ENCODE measurements at regions not wholly inside any gene's neighbourhood (a gene's known extent, or its start where the extent isn't known, plus 50 kb on each side); places are given as distances from the start of the nearest gene placed in this dataset.

DNA sequence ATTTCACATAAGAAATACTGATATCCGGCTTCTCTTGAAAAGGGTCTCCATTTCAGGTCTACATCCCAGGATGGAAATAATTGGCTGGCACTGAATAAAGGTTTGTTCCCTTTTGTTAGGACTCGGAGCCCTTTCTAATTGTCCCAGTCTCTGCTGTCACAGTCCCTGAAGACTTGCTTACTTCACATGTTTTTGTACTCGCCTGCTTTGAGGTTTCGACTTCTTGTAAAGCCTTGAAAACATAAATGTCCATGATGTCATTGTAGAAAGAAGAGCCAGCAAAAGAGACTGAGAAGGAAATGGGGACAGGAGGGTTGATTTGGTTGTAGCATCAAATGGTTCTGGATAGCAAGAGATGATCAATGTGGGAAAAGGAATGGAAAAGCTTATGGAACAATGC is 963.4 kb upstream of the SEMA6D start:
- DNase-seq = no peak

GRCh38 chr15:46763091-46763490 is 954.2 kb upstream of the SEMA6D start:
- DNase-seq = no peak

- no peak for DNase-seq
Observed at GRCh38 chr15:46764851-46765250, 952.5 kb upstream of the SEMA6D start.

- no peak for DNase-seq
Observed at GRCh38 chr15:46766021-46766420, 951.3 kb upstream of the SEMA6D start.

DNA sequence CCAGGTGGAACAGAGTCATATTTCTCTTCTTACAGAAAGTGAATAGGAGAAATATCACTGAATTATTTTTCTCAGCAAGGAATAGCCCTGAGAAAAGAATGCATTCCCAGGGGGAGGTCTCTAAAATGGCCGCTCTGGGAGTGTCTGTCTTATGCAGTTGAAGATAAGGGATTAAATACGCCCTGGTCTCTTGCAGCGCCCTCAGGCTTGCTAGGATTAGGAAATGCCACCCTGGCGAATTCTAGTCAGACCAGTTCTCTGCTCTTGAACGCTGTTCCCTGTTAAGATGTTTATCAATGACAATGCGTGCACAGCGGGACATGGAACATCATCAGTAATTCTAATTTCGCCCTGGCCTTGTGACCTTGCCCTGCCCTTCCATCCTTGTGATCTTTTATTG is 949.0 kb upstream of the SEMA6D start:
- DNase-seq = no peak

DNA sequence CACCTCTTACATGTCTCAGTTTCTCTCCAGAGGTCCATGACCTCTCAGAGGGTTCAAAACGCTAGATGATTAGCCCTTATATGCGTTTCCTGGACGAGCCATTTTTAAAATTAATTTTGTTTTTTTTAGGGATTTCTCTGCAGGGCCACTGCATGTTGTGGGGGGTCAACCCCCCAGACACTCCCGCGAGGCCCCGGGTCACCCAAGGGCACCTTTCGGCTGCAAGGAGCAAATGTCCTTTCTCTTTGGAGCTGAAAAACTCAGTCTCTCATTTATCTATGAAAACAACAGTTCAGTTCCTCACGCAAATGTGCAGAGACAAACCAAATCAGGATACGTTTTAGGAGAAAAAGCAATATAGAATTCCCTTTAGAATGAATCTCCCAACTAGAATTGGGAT is 944.3 kb upstream of the SEMA6D start:
- no peak for DNase-seq

- DNase-seq = no peak
Observed at GRCh38 chr15:46778876-46779275, 938.4 kb upstream of the SEMA6D start.

DNA sequence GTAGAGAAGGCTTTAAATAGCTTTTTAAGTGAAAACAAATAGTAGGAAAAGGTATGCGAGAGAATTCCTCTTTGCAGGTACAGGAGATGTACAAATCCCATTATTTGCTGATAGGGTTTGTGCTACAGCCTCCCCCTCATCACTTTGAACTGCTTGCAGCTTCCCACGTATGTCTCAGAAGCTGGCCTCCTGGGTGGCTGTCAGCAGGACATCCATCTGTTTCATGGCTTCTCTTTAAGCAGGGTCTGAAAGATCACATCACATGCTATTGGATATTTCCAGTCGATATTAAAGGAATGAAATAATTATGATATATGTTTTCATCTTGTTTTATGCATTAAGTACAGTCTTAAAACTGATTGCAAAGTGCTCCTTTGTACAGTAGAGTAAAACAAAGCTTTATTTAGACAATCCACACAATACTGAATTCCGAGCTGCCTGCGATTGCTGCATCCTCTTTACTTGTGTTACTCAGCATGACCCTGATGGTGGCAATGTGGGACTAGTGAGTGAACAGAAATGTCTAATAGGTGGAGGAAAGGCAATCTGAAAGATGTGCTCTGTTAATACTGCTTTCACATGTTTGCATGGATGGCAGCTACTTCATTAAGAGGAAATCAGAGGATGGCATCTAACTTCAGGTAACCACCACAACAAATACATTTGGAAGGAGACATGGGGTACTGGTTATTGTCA is 930.6 kb upstream of the SEMA6D start:
- no peak for DNase-seq

DNA sequence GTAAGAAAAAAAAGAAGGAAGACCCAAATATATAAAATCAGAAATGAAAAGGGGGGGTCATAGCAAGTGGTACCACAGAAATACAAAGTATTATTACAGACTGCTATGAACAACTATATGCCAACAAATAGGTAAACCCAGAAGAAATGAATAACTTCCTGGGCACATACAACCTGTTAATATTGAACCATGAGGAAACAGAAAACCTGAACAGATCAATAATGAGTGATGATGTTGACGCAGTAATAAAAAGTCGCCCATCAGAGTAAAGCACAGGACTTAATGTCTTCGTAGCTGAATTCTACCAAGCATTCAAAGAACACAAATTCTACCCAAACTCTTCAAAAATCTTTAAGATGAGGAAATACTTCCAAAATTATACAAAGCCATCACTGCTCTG is 921.6 kb upstream of the SEMA6D start:
- no peak for DNase-seq

DNA sequence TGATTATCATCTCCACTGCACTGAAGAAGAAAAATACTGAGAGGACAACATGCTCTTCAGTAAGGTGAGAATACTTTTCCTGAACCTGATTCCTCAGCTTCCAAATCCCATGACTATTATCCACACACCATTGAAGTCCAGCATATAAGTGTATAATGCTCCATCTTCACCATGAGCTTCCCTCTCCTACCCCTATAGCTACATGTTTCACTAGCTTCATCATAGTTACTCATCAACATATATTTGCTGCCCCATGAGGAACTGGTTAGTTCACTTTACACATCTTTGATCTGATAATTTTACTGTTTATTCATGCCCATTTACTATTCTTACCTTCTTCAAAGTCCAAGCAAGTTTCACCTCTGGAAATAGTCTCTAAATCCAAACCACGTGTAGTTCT is 908.5 kb upstream of the SEMA6D start:
- DNase-seq = no peak

- DNase-seq = no peak
Observed at GRCh38 chr15:46815240-46815639, 902.1 kb upstream of the SEMA6D start.

DNA sequence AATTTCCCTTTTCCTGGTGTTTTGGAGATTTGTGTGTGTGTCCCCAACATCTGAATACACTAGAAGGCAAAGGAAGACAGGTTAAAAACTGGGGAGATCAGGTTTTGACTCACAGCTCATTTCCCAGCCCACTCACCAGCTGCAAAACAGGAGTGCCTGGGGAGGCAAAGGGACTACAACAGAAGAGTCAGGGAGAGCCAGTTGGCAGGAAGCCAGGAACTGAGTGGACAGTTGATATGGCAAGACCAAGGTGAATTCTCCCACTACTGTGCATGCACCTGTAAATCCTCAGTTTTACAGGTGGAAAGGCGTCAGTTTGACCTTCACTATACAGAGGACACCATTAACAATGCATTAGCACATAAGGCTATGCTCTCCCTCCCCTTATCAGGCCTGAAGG is 901.5 kb upstream of the SEMA6D start:
- no peak for DNase-seq

DNA sequence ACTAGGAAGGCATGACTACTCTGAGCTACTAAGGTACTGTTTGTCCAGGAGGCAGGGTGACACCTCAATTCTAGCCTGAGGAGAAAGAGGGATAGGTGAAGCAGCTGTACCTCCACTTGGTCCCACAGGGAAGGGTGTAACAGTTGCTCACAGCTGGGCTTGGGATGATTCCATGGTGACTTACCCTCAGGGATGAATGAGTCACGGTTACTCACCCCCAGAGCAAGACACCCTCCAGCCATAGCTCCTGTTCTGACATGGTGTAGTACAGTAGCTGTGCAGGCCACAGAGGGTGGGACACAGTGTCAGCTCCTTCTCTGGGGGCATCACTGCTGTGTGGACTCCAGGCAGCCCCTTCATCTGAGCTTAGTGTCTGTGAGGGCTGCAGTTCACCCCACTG is 868.6 kb upstream of the SEMA6D start:
- no peak for DNase-seq

- no peak for DNase-seq
Observed at GRCh38 chr15:46853600-46853999, 863.7 kb upstream of the SEMA6D start.

DNA sequence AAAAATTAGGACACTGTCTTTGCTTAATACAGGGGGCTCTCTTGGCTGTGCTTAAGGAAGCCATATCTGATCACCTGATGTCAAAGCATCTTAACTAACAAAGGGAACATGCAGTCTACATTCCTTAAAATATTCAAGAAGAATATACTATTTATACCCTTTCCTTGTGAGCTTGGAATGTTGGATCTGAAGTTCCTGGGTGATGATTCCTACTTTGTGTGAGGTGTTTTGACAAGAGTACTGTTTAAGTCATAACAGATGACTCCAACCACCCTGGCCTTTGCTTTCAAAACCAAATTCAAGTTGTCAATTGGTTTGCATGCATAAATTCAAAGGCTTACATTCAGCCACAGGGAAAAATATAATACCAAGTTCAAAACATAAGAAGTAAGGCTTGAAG is 862.7 kb upstream of the SEMA6D start:
- no peak for DNase-seq

DNA sequence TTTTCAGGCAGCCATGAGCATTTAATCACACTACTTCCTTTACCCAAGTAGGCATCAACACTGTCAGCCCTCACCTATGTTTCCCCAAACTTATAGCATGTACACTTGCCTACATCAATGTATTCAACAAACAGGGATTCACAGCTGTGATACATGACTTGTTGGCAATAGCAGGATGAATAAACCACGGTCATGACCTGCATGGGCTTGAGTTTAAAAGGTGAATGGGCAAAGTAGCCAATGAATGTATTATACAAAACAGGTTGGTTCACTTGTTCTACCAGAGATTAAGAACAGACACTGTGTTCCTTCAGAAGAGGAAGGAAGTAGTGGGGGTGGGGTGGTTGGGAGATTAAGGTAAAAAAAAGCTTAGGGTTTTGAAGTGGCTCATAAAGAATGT is 861.9 kb upstream of the SEMA6D start:
- DNase-seq = no peak

- DNase-seq = no peak
Observed at GRCh38 chr15:46856839-46857502, 860.3 kb upstream of the SEMA6D start.

- no peak for DNase-seq
Observed at GRCh38 chr15:46858150-46858549, 859.2 kb upstream of the SEMA6D start.

DNA sequence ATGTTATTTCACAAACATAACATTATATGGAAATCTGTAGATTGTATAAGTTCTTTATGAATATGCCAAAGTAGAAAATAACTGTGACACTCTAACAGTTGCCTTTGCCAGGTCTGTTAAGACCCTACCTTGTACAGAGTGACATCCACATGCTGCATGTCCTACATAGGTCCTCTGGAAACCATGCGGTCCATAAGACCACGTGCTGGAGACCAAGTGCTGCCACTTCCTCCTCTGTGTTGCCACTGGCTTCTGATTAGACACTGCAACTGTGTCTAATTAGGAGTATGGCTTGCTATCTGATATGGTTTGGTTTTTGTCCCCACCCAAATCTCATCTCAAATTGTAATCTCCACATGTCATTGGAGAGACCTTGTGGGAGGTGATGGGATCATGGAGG is 855.5 kb upstream of the SEMA6D start:
- DNase-seq = no peak

GRCh38 chr15:46865155-46865554 is 852.1 kb upstream of the SEMA6D start:
- DNase-seq = no peak

GRCh38 chr15:46872286-46872980 is 844.9 kb upstream of the SEMA6D start:
- DNase-seq = no peak

GRCh38 chr15:46872981-46873330 is 844.3 kb upstream of the SEMA6D start:
- DNase-seq = no peak

- DNase-seq = no peak
Observed at GRCh38 chr15:46879032-46879770, 838.1 kb upstream of the SEMA6D start.

DNA sequence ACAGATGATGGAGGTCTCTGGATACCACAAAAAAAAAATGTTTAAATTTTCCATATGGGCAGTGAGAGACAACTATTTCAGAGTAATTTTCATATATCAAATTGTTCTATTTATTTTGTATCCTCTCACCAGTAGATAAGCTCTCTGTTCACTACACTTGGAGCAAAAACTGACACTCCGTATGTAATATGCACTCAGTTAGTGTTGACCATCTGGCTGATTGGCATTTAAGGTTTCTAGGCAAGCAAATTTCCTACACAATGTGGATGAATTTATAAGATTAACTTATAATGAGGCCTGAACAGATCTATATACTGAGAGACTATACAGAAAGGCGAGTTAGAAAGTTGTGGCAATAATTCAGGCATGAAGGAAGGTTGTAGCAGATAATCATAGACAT is 836.5 kb upstream of the SEMA6D start:
- DNase-seq = no peak
